BLaER1 (cell line): ENCODE measurements at regions not wholly inside any gene's neighbourhood (a gene's known extent, or its start where the extent isn't known, plus 50 kb on each side); places are given as distances from the start of the nearest gene placed in this dataset.

ENCODE experiments used
- H3K27ac ChIP-seq: shearing (Covaris generic); formaldehyde crosslinking; 2 replicates; pipeline ENCODE4 v1.8.1; 2022
- H3K27me3 ChIP-seq: shearing (Covaris generic); formaldehyde crosslinking; 2 replicates; pipeline ENCODE4 v1.8.1; 2022
- H3K36me3 ChIP-seq: shearing (Covaris generic); formaldehyde crosslinking; 2 replicates; pipeline ENCODE4 v1.8.1; 2022
- H3K4me1 ChIP-seq: shearing (Covaris generic); formaldehyde crosslinking; 2 replicates; pipeline ENCODE4 v1.8.1; 2022
- H3K4me2 ChIP-seq: shearing (Covaris generic); formaldehyde crosslinking; 2 replicates; pipeline ENCODE4 v1.8.1; 2022
- H3K4me3 ChIP-seq: shearing (Covaris generic); formaldehyde crosslinking; 2 replicates; pipeline ENCODE4 v1.8.1; 2022
- H3K9ac ChIP-seq: shearing (Covaris generic); formaldehyde crosslinking; 2 replicates; pipeline ENCODE4 v1.8.1; 2022
- H3K9me3 ChIP-seq: shearing (Covaris generic); formaldehyde crosslinking; 2 replicates; pipeline ENCODE4 v1.8.1; 2022
- H4K20me1 ChIP-seq: shearing (Covaris generic); formaldehyde crosslinking; 2 replicates; pipeline ENCODE4 v1.8.1; 2022
- Cebpa-rat ChIP-seq: shearing (Covaris generic); IDR thresholded peaks from 2 replicates; pipeline ENCODE4 v1.8.1; 2022

DNA sequence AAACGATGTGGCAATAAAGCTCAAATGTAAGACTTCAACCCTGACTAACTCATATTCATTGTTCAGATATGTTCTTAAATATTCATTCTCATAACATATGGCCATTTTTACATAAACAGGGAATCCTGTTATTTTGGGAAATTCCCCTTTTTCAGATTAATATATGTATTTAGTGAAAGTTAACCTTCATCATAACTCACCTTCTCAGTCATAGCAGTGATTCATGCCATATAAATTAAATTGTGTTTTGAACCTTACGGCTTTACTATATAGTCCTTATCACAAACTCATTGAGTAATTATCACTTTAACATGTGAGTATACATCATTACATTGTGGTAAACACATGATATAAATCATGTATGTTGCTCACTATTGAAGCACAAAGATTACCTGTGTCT, 392.5 kb upstream of the TRAM1L1 start:
- Histone ChIP-seq H3K4me2 (no peak overlapping the region), H3K9me3 (no peaks in the 10 kb centered on the region), H3K36me3 (no peaks in the 10 kb centered on the region), H3K4me1 (no peaks in the 10 kb centered on the region), H3K27me3 (no peaks in the 10 kb centered on the region), H3K4me3 (no peak overlapping the region), H3K9ac (no peak overlapping the region), H4K20me1 (no peaks in the 10 kb centered on the region), H3K27ac (no peak overlapping the region)
- TF ChIP-seq Cebpa-rat, result no peak

DNA sequence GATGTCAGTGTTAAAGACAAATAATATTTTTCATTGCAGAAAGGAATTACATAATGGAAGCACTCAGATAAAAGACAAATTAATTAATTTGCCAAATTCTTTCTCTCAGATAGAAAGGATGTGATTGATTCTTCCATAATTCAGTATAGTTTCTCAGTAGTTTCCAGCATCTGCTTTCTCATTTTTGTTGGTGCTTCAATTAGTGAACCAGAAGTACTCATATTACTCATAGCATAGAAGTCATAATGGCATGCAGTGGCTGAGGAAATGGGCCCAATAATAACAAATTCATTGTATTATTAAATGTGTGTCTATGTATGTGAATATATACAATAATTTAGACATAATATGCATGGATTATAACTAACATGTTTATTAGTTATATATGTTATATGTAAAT, 393.3 kb upstream of the TRAM1L1 start:
- H3K9ac ChIP-seq, result no peak overlapping the region
- H3K4me1 ChIP-seq, result no peaks in the 10 kb centered on the region
- no peak for TF ChIP-seq Cebpa-rat
- no peaks in the 10 kb centered on the region for H4K20me1 ChIP-seq
- H3K9me3 ChIP-seq, result no peaks in the 10 kb centered on the region
- H3K36me3 ChIP-seq, result no peaks in the 10 kb centered on the region
- no peak overlapping the region for H3K4me3 ChIP-seq
- no peak overlapping the region for H3K4me2 ChIP-seq
- H3K27ac ChIP-seq, result no peak overlapping the region
- no peaks in the 10 kb centered on the region for H3K27me3 ChIP-seq

DNA sequence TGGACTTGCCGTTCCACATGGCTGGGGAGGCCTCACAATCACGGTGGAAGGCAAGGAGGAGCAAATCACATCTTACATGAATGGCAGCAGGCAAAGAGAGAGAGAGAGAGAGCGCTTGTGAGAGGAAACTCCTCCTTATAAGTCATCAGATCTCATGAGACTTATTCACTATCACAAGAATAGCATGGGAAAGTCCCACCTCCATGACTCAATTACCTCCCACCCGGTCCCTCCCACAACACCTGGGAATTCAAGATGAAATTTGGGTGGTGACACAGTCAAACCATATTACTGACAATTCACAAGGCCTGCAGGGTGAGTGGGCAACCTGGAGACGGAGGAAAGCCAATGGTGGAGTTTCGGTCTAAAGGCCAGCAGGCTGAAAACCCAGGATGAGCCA, 394.3 kb upstream of the TRAM1L1 start:
- Histone ChIP-seq H3K27ac (no peak overlapping the region), H3K4me2 (no peak overlapping the region), H3K36me3 (no peaks in the 10 kb centered on the region), H3K9ac (no peak overlapping the region), H4K20me1 (no peaks in the 10 kb centered on the region), H3K4me3 (no peak overlapping the region), H3K27me3 (no peaks in the 10 kb centered on the region), H3K9me3 (no peaks in the 10 kb centered on the region), H3K4me1 (no peaks in the 10 kb centered on the region)
- TF ChIP-seq Cebpa-rat, result no peak

DNA sequence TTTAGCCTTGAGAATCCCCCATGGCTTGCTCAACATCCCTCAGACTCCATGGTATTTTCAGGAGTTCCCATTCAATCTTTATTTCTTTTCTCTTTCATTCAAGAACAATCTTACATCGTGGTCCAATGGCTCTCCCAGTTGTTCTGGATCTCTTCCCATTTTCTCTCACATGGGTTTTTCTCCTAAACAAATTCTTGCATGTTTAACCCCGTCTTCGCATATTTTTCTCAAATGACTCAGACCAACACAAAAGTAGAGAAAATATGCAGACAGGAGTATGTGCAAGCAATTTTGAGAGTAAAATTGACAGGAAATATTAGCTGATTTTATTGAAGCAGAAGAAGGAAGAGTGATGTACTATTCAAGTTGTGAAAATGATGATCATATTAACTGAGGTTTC, 396.4 kb upstream of the TRAM1L1 start:
- Histone ChIP-seq H3K4me3 (no peak overlapping the region), H3K27ac (no peak overlapping the region), H3K27me3 (no peaks in the 10 kb centered on the region), H3K4me2 (no peak overlapping the region), H4K20me1 (no peaks in the 10 kb centered on the region), H3K9me3 (no peaks in the 10 kb centered on the region), H3K36me3 (no peaks in the 10 kb centered on the region), H3K4me1 (no peaks in the 10 kb centered on the region), H3K9ac (no peak overlapping the region)
- no peak for TF ChIP-seq Cebpa-rat

DNA sequence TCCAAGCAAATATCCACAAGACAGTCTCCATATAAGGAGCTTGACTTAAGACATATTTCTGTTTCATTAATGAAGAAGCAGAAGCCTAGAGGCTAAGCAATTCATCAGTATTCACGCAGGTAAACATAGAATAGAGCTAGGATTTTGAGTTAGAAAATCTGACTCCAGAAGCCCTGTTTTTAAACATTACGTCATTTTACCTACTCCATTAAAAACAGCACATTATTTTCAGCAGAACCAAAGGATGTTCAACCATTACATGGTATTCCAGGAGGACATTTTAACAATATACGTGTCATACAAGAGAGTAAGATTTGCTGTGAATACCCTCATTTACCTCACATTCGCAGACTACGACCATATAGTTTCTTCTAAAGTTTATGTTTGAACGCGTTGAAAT, 403.3 kb upstream of the TRAM1L1 start:
- Histone ChIP-seq H3K36me3 (no peaks in the 10 kb centered on the region), H3K4me1 (no peaks in the 10 kb centered on the region), H3K9ac (no peak overlapping the region), H3K27ac (no peak overlapping the region), H3K9me3 (no peaks in the 10 kb centered on the region), H3K27me3 (no peaks in the 10 kb centered on the region), H4K20me1 (no peaks in the 10 kb centered on the region), H3K4me2 (no peak overlapping the region), H3K4me3 (no peak overlapping the region)
- TF ChIP-seq Cebpa-rat, result no peak

DNA sequence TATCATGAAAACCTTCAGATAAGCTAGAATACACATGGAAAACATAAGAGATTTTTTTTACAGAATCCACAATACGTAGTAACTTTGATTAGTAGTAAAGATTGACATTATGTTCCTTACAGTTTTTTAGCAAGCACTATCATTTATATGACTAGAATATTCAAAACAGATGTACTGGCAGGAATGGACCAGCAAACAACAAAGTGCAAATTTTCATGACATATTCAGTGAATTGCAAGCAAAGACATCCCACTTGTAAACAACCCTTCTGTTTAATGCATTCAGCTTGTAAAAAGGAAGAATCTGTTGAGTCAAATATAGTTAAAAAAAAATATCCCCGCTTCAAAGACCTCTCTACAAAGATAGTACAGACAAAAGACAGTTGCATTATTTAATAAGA, 403.7 kb upstream of the TRAM1L1 start:
- no peak for TF ChIP-seq Cebpa-rat
- H3K9me3 ChIP-seq, result no peaks in the 10 kb centered on the region
- H3K4me1 ChIP-seq, result no peaks in the 10 kb centered on the region
- H4K20me1 ChIP-seq, result no peaks in the 10 kb centered on the region
- no peaks in the 10 kb centered on the region for H3K36me3 ChIP-seq
- H3K9ac ChIP-seq, result no peak overlapping the region
- no peak overlapping the region for H3K4me2 ChIP-seq
- no peak overlapping the region for H3K27ac ChIP-seq
- H3K27me3 ChIP-seq, result no peaks in the 10 kb centered on the region
- no peak overlapping the region for H3K4me3 ChIP-seq

DNA sequence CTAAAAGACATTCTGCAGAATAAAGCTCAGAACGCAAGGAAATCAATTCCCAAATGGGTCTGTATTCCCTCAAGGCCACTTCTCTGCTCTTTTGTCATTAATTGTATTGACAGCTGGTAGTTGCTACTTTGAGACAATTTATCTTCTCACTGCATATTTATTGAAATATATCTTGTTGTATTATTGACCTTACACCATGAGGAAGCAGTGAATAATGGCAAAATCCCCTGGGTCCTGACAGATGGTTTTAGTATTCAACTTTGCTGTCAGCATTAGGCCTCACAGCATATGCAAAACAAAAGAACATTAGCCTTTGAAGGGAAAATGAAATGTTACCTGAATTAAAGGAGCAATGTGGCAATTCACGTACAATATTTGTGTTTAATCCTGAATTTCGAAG, 406.1 kb upstream of the TRAM1L1 start:
- Histone ChIP-seq H4K20me1 (no peaks in the 10 kb centered on the region), H3K36me3 (no peaks in the 10 kb centered on the region), H3K4me3 (no peak overlapping the region), H3K9me3 (no peaks in the 10 kb centered on the region), H3K27ac (no peak overlapping the region), H3K9ac (no peak overlapping the region), H3K27me3 (no peaks in the 10 kb centered on the region), H3K4me1 (no peaks in the 10 kb centered on the region), H3K4me2 (no peak overlapping the region)
- no peak for TF ChIP-seq Cebpa-rat

DNA sequence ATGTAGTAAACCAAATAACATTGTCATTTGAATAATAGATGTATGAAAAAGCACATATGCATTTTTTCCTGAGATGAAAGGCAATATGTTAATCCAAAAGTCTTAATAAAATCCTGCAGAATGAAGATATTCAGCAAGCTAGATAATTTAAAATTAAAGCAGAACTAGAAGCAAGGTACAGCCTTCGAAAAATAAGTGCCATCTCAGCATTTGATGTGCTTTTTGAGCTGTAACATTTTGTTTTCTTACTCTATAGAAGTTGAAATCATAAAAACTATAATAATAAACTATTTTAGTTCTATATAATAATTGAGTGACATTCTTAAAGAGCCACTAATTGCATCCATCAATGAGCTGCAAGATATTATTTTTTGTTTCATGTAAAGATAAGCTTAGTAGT, 410.4 kb upstream of the TRAM1L1 start:
- no peak overlapping the region for H3K4me3 ChIP-seq
- H3K9ac ChIP-seq, result no peak overlapping the region
- H3K27me3 ChIP-seq, result no peaks in the 10 kb centered on the region

DNA sequence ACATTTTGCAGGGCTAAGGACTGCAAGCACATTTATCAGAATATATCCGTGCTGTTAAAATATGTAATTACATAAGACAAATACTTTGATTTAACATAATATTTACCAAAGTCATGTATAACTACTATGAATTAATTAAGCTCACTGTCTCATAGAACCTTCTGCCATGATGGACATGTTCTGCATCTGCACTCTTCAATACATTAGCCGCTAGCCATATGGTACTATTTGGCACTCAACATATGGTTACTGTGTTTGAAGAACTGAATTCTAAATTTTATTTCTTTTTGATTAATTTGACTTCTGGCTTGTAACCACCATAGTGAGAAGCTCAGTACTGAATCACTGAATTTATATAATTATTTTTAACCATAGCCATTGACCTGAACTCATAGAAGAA, 427.0 kb upstream of the TRAM1L1 start:
- no peak for TF ChIP-seq Cebpa-rat
- H4K20me1 ChIP-seq, result no peaks in the 10 kb centered on the region
- no peaks in the 10 kb centered on the region for H3K9me3 ChIP-seq
- no peaks in the 10 kb centered on the region for H3K36me3 ChIP-seq
- H3K4me3 ChIP-seq, result no peak overlapping the region
- no peaks in the 10 kb centered on the region for H3K4me1 ChIP-seq
- no peaks in the 10 kb centered on the region for H3K27me3 ChIP-seq
- H3K27ac ChIP-seq, result no peak overlapping the region
- H3K9ac ChIP-seq, result no peak overlapping the region
- H3K4me2 ChIP-seq, result no peak overlapping the region

More for the DNA sequence above, 410.4 kb upstream of the TRAM1L1 start:
- Histone ChIP-seq H3K9me3 (no peaks in the 10 kb centered on the region), H3K4me1 (no peaks in the 10 kb centered on the region), H4K20me1 (no peaks in the 10 kb centered on the region), H3K4me2 (no peak overlapping the region), H3K36me3 (no peaks in the 10 kb centered on the region), H3K27ac (no peak overlapping the region)
- TF ChIP-seq Cebpa-rat, result no peak

DNA sequence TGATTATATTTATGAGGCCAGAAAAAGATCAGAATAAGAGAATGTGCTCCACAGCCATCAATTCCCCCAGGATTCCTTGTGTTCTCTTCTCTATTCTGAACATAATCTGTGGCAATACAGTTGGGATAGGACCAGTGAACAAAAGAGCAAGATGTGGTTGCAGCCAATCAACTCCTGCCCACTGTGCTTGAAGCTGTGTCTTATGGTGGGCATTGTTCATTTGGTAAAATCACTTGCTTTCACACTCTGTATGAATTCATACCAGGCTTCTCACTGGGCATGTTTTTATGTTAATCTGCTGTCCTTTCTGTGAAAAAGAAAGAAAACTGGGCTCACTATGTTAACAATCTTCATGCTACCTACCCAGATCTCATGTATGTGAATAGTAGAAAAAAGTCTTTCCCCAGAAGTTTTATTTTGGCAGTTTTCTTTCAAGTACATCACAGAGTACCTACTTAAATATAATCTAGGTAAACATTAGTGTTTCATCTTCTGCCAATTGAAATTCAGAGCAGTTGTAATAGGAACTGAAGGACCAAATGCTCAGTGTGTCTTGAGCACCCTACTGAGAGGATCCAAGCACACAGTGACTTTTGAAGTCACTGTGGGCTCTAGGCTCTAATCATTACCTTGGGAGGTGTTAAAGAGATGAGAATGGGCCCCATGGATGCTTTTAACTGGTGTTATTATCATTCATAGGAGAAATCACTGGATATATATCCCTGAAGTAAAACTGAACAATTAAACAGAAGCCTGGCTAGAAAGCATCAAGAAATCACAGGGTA, 429.2 kb upstream of the TRAM1L1 start:
- Histone ChIP-seq H3K27ac (no peak overlapping the region), H3K4me3 (no peak overlapping the region), H3K36me3 (no peaks in the 10 kb centered on the region), H3K9ac (no peak overlapping the region), H3K4me1 (no peaks in the 10 kb centered on the region), H3K9me3 (peaks cover 4% of the 10 kb centered on the region; the same call in 1 of the 2 replicates), H3K27me3 (no peaks in the 10 kb centered on the region), H4K20me1 (no peaks in the 10 kb centered on the region), H3K4me2 (no peak overlapping the region)
- no peak for TF ChIP-seq Cebpa-rat

DNA sequence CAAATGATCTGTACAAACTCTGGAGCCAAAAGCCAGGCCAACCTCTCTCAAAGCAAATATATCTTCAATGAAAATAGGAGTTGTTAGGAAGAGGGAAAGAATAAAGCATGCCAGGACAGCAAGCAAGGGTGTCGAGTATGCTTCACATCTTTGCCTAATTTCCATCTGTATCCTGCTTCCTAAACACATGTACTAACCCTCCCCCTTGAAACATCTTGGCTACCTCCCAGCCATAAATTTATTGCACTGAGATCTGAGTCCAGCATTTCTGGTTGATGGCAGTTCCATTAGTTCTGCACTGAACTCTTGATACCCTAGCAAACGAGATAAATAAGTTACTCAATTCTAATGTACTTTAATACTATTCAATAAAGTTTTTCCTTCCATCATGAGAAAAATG, 430.5 kb upstream of the TRAM1L1 start:
- Histone ChIP-seq H3K4me1 (no peaks in the 10 kb centered on the region), H3K9me3 (peaks cover 4% of the 10 kb centered on the region; the same call in 1 of the 2 replicates), H4K20me1 (no peaks in the 10 kb centered on the region), H3K36me3 (no peaks in the 10 kb centered on the region), H3K27ac (no peak overlapping the region), H3K9ac (no peak overlapping the region), H3K27me3 (no peaks in the 10 kb centered on the region), H3K4me2 (no peak overlapping the region), H3K4me3 (no peak overlapping the region)
- no peak for TF ChIP-seq Cebpa-rat
